SK-N-SH (cell line): ENCODE measurements at regions not wholly inside any gene's neighbourhood (a gene's known extent, or its start where the extent isn't known, plus 50 kb on each side); places are given as distances from the start of the nearest gene placed in this dataset.

Experiments
- CTCF ChIA-PET: fragments of 300-600, 350-600 bp; formaldehyde crosslinking; extraction: SDS; loops from one replicate; lab custom pipeline; 2021; lab: Yijun Ruan, JAX
- POLR2A ChIA-PET: fragments of 350-600 bp; sonication (Branson Sonifier 250); formaldehyde crosslinking; extraction: SDS; loops from one replicate; lab custom pipeline; 2020; ENCODE audit warnings: antibody characterized with exemption, inconsistent platforms; lab: Yijun Ruan, JAX
- DNase-seq: peaks from one replicate; pipeline ENCODE4 v3.0.0; 2012
- H2AFZ ChIP-seq: fragments of 200-600 bp; sonication (generic); 2 replicates; pipeline ENCODE4 v1.8.1; 2016; ENCODE audit warnings: antibody characterized with exemption, mild to moderate bottlenecking, low read depth
- H3F3A ChIP-seq: fragments of 200-600 bp; sonication (generic); replicated peaks from 2 replicates; pipeline ENCODE3; 2016; ENCODE audit warnings: antibody characterized with exemption, mild to moderate bottlenecking; ENCODE audit not compliant: insufficient read depth
- H3K27ac ChIP-seq, 2 experiments: fragments of 200-500 bp in 1 of 2; fragments of 200-600 bp in 1 of 2; sonication (Bioruptor generic) in 1 of 2; sonication (generic), shearing (Covaris generic) in 1 of 2; 2 replicates each; pipeline versions ENCODE4 v1.5.1 to v1.6.1; 2014 to 2016; ENCODE audit warnings: low read depth in 2 of 2, inconsistent platforms in 1 of 2, low read length in 1 of 2, mild to moderate bottlenecking in 1 of 2, mixed read lengths in 1 of 2
- H3K27me3 ChIP-seq: fragments of 200-600 bp; sonication (generic), shearing (Covaris generic); 2 replicates; pipeline ENCODE4 v1.6.1; 2016; ENCODE audit warnings: mixed run types; ENCODE audit not compliant: insufficient read depth
- H3K36me3 ChIP-seq, 2 experiments: fragments of 200-500 bp in 1 of 2; fragments of 200-600 bp in 1 of 2; sonication (Bioruptor generic) in 1 of 2; sonication (generic) in 1 of 2; replicated peaks in 1 of 2; 2 replicates each; pipeline versions ENCODE3 to v1.5.1; 2014 to 2016; ENCODE audit warnings: low read length in 1 of 2, mild to moderate bottlenecking in 1 of 2; ENCODE audit not compliant: insufficient read depth in 2 of 2, control insufficient read depth in 1 of 2
- H3K4me1 ChIP-seq, 2 experiments: fragments of 200-500 bp in 1 of 2; fragments of 200-600 bp in 1 of 2; sonication (Bioruptor generic) in 1 of 2; sonication (generic), shearing (Covaris generic) in 1 of 2; 2 replicates each; pipeline versions ENCODE4 v1.5.1 to v1.6.1; 2014 to 2016; ENCODE audit warnings: low read depth in 1 of 2, low read length in 1 of 2, mixed run types in 1 of 2; ENCODE audit not compliant: insufficient read depth in 2 of 2, control insufficient read depth in 1 of 2
- H3K4me2 ChIP-seq: fragments of 200-600 bp; sonication (generic), shearing (Covaris generic); 2 replicates; pipeline ENCODE4 v1.6.1; 2017; ENCODE audit warnings: mixed run types
- H3K4me3 ChIP-seq, 2 experiments: fragments of 200-500 bp in 1 of 2; fragments of 200-600 bp in 1 of 2; sonication (Bioruptor generic) in 1 of 2; sonication (generic), shearing (Covaris generic) in 1 of 2; 2 replicates each; pipeline versions ENCODE4 v1.5.1 to v1.8.1; 2014 to 2016; ENCODE audit warnings: low read depth in 2 of 2, inconsistent platforms in 1 of 2, low read length in 1 of 2, mild to moderate bottlenecking in 1 of 2, mixed read lengths in 1 of 2, moderate library complexity in 1 of 2
- H3K79me2 ChIP-seq: fragments of 200-600 bp; sonication (generic); 2 replicates; pipeline ENCODE4 v1.8.1; 2017; ENCODE audit warnings: mild to moderate bottlenecking; ENCODE audit not compliant: insufficient read depth
- H3K9ac ChIP-seq: fragments of 200-600 bp; sonication (generic); 2 replicates; pipeline ENCODE4 v1.6.1; 2017; ENCODE audit warnings: mixed run types
- H3K9me2 ChIP-seq: fragments of 200-600 bp; sonication (generic); 2 replicates; pipeline ENCODE4 v1.6.1; 2017; ENCODE audit warnings: mixed run types
- H3K9me3 ChIP-seq: fragments of 200-600 bp; sonication (generic); 2 replicates; pipeline ENCODE4 v1.6.1; 2017; ENCODE audit warnings: mixed run types, mild to moderate bottlenecking, moderate library complexity
- H4K20me1 ChIP-seq: fragments of 200-600 bp; sonication (generic); 2 replicates; pipeline ENCODE4 v1.6.1; 2017; ENCODE audit warnings: mild to moderate bottlenecking, mixed run types; ENCODE audit not compliant: insufficient read depth
- CHD2 ChIP-seq: fragments of 150-350 bp; IDR thresholded peaks from 2 replicates; pipeline ENCODE4 v1.6.1; 2018; ENCODE audit warnings: low read length; ENCODE audit not compliant: partially characterized antibody
- FOSL2 ChIP-seq: IDR thresholded peaks from 2 replicates; pipeline ENCODE4 v1.4.0; 2012; ENCODE audit warnings: low read depth, mild to moderate bottlenecking, moderate library complexity, borderline replicate concordance
- FOXJ3 ChIP-seq: sonication (generic); formaldehyde crosslinking; IDR thresholded peaks from 2 replicates; pipeline ENCODE4 v1.5.1; 2020; ENCODE audit warnings: mild to moderate bottlenecking, missing genetic modification reagents
- GABPA ChIP-seq: IDR thresholded peaks from 2 replicates; pipeline ENCODE4 v1.4.0; 2012; ENCODE audit warnings: low read depth, mild to moderate bottlenecking
- GATA2 ChIP-seq: sonication (generic); formaldehyde crosslinking; IDR thresholded peaks from 2 replicates; pipeline ENCODE4 v1.5.0; 2020; ENCODE audit warnings: mild to moderate bottlenecking, missing genetic modification reagents
- MEF2A ChIP-seq: IDR thresholded peaks from 2 replicates; pipeline ENCODE4 v1.4.0; 2012; ENCODE audit warnings: low read depth, borderline replicate concordance
- MXI1 ChIP-seq: IDR thresholded peaks from 2 replicates; pipeline ENCODE4 v1.6.1; 2012; ENCODE audit warnings: mild to moderate bottlenecking, low read depth, low read length, improper control_type of control experiment
- NFIC ChIP-seq: IDR thresholded peaks from 2 replicates; pipeline ENCODE4 v1.4.0; 2012; ENCODE audit warnings: borderline replicate concordance
- POLR2AphosphoS5 ChIP-seq: IDR thresholded peaks from 2 replicates; pipeline ENCODE4 v1.6.1; 2012; ENCODE audit warnings: low read depth, low read length
- RAD21 ChIP-seq: IDR thresholded peaks from 2 replicates; pipeline ENCODE4 v1.6.1; 2012; ENCODE audit warnings: mild to moderate bottlenecking, low read length
- RCOR1 ChIP-seq: fragments of 150-350 bp; IDR thresholded peaks from 2 replicates; pipeline ENCODE4 v1.6.1; 2017; ENCODE audit warnings: antibody characterized with exemption, low read length
- SIN3A ChIP-seq: IDR thresholded peaks from 2 replicates; pipeline ENCODE4 v1.6.1; 2012; ENCODE audit warnings: low read depth, mild to moderate bottlenecking, low read length, moderate library complexity, borderline replicate concordance
- TAF1 ChIP-seq: IDR thresholded peaks from 2 replicates; pipeline ENCODE4 v1.6.1; 2012; ENCODE audit warnings: low read depth, mild to moderate bottlenecking, low read length, moderate library complexity, borderline replicate concordance
- TCF12 ChIP-seq: IDR thresholded peaks from 2 replicates; pipeline ENCODE4 v1.4.0; 2012
- USF1 ChIP-seq: IDR thresholded peaks from 2 replicates; pipeline ENCODE4 v1.4.0; 2012; ENCODE audit warnings: low read depth, borderline replicate concordance
- YY1 ChIP-seq: IDR thresholded peaks from 2 replicates; pipeline ENCODE4 v1.4.0; 2012; ENCODE audit warnings: low read depth, mild to moderate bottlenecking
- ZBTB33 ChIP-seq: IDR thresholded peaks from 2 replicates; pipeline ENCODE4 v1.4.0; 2012; ENCODE audit warnings: low read depth, borderline replicate concordance
- WGBS: methylation state at CpG from one replicate; pipeline ENCODE4 v1.1.6; 2017; ENCODE audit warnings: low lambda C conversion rate; 5-methylcytosine and 5-hydroxymethylcytosine counted together
- TF ChIP-seq, protein P1 (sequence below): fragments of 150-350 bp; IDR thresholded peaks from 2 replicates; pipeline ENCODE4 v1.6.1; 2017; ENCODE audit warnings: antibody characterized with exemption, low read length, low read depth, borderline replicate concordance
- TF ChIP-seq, protein P2 (sequence below): fragments of 150-350 bp; IDR thresholded peaks from 2 replicates; pipeline ENCODE4 v1.6.1; 2016; ENCODE audit warnings: mild to moderate bottlenecking, low read depth, low read length

GRCh38 chr4:147378780-147379179 is 102.1 kb upstream of the EDNRA start:
- Histone ChIP-seq H3K4me3 (no peak overlapping the region), H3K4me2 (no peak overlapping the region), H3K4me1 (no peaks in the 10 kb centered on the region), H3K9me3 (no peaks in the 10 kb centered on the region), H3K9ac (no peak overlapping the region), H3F3A (no peaks in the 10 kb centered on the region), H3K27ac (no peak overlapping the region), H3K36me3 (no peaks in the 10 kb centered on the region), H3K27me3 (no peaks in the 10 kb centered on the region), H3K9me2 (no peaks in the 10 kb centered on the region), H2AFZ (no peak overlapping the region), H4K20me1 (no peaks in the 10 kb centered on the region), H3K79me2 (no peaks in the 10 kb centered on the region)
- CTCF ChIA-PET, result interaction anchor here (1.0 to 1.4 kb wide), 2 partner anchors 138 to 282 kb away, joined by 3 to 4 read pairs; no protein-coding TSS in a partner anchor
- WGBS, result 68% methylated on average over 2 of the region's 2 CpGs
- POLR2A ChIA-PET, result no interaction called here
- DNase-seq, result no peak
- TF ChIP-seq NFIC (no peak), ZBTB33 (no peak)

DNA sequence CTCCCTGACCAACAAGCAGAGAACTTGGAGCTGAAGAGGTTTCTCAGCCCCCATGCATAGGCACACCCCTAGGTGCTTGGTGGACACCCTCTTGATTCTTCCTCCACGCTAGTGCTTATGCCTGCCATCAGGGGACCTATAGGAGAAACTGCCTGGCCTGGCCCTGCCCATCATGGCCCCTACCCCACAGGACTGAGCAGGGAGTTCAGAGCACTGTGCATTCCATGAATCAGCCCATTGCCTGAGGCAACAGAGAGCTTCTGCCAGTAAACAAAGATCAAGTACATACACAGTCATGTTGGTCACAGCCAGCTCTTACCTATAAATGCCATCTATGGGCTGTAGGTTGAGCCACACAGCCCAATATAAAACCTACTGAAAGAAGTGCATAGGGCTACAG is 99.1 kb upstream of the EDNRA start:
- Histone ChIP-seq H3K27me3 (no peaks in the 10 kb centered on the region), H3K9me2 (no peaks in the 10 kb centered on the region), H3K36me3 (no peaks in the 10 kb centered on the region), H4K20me1 (no peaks in the 10 kb centered on the region), H3K4me2 (no peak overlapping the region), H3K27ac (no peak overlapping the region), H3K4me1 (no peaks in the 10 kb centered on the region), H3K9ac (no peak overlapping the region), H3K9me3 (no peaks in the 10 kb centered on the region), H3K79me2 (no peaks in the 10 kb centered on the region), H3F3A (no peaks in the 10 kb centered on the region), H2AFZ (no peak overlapping the region), H3K4me3 (no peak overlapping the region)
- CTCF ChIA-PET, result interaction anchor here (1.4 kb wide), 1 partner anchor 11 kb away, joined by 3 read pairs; no protein-coding TSS in a partner anchor
- POLR2A ChIA-PET, result no interaction called here
- TF ChIP-seq YY1, result no peak
- no peak for TF ChIP-seq RAD21
- no peak for TF ChIP-seq SIN3A
- no peak for TF ChIP-seq GABPA
- TF ChIP-seq GATA2 (CRISPR knock-in tag), result no peak
- TF ChIP-seq MEF2A, result no peak
- no peak for TF ChIP-seq POLR2AphosphoS5
- no peak for TF ChIP-seq TAF1
- TF ChIP-seq, protein P1, sequence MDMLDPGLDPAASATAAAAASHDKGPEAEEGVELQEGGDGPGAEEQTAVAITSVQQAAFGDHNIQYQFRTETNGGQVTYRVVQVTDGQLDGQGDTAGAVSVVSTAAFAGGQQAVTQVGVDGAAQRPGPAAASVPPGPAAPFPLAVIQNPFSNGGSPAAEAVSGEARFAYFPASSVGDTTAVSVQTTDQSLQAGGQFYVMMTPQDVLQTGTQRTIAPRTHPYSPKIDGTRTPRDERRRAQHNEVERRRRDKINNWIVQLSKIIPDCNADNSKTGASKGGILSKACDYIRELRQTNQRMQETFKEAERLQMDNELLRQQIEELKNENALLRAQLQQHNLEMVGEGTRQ, result no peak
- TF ChIP-seq FOXJ3, result no peak
- no peak for TF ChIP-seq FOSL2
- TF ChIP-seq CHD2, result no peak
- no peak for TF ChIP-seq RCOR1
- TF ChIP-seq, protein P2, sequence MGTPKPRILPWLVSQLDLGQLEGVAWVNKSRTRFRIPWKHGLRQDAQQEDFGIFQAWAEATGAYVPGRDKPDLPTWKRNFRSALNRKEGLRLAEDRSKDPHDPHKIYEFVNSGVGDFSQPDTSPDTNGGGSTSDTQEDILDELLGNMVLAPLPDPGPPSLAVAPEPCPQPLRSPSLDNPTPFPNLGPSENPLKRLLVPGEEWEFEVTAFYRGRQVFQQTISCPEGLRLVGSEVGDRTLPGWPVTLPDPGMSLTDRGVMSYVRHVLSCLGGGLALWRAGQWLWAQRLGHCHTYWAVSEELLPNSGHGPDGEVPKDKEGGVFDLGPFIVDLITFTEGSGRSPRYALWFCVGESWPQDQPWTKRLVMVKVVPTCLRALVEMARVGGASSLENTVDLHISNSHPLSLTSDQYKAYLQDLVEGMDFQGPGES, result no peak
- no peak for TF ChIP-seq TCF12
- no peak for TF ChIP-seq MXI1
- TF ChIP-seq USF1, result no peak
- DNase-seq, result no peak
- WGBS, result no CpG with 5 or more reads among the region's 1 CpG
